Bone marrow (tissue), 2 donors: ENCODE measurements at regions not wholly inside any gene's neighbourhood (a gene's known extent, or its start where the extent isn't known, plus 50 kb on each side); places are given as distances from the start of the nearest gene placed in this dataset.
"Not testable (repeated sequence)": the region's sequence is repeated elsewhere in the genome, so short reads cannot be mapped to it uniquely, and the experiment has no call there.

Source experiments
- DNase-seq, 2 donors: peaks; one replicate each; lab custom pipeline; 2025; lab: John Stamatoyannopoulos, UW

DNA sequence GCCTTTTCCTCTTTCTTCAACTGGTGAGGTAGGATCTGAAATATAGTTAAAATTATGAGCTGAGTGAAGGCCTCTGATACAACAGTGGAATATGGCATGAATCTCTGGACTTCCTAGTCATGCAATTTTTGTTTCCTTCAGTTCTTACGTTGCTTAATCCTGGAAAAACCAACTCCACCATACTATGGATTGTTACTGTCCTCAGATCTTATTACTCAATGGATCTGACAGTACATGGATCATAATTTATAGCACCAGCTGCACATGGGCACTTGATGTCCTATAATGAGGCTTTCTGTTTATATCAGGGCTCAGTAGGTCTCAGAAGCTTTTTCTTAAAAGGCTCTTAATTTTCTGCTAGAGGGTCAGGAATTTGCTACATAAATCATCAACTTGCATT, 1341.0 kb upstream of the EYS start:
- DNase-seq: no peak

DNA sequence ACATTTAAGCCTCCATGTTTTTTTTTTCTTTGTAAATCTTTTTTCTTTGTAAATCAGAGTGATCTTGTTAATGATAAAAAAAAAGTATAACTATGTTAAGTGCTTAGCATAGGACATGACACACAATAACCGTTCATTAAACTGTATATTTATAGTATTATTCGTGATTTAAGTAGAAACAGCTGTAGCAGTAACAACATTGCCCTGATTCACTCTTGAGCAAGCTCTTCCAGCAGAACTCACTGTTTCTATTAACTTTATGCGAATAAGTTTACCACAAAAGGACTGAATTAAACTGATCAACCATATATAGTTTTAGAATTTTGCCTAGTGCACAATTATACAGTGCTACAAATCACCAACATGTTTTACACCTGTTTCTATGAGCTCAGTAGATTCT, 1338.0 kb upstream of the EYS start:
- DNase-seq: no peak

DNA sequence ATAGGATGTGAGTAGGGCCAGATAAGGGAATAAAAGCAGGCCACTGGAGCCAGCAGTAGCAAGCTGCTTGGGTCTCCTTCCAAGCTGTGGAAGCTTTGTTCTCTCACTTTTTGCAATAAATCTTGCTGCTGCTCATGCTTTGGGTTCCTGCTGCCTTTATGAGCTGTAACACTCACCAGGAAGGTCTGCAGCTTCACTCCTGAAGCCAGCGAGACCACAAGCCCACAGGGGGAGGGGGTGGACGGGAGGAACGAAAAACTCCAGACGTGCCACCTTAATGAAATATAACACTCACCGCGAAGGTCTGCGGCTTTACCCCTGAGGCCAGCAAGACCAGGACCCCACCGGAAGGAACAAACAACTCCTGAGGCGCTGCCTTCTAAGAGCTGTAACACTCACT, 1324.4 kb upstream of the EYS start:
- DNase-seq: no peak

DNA sequence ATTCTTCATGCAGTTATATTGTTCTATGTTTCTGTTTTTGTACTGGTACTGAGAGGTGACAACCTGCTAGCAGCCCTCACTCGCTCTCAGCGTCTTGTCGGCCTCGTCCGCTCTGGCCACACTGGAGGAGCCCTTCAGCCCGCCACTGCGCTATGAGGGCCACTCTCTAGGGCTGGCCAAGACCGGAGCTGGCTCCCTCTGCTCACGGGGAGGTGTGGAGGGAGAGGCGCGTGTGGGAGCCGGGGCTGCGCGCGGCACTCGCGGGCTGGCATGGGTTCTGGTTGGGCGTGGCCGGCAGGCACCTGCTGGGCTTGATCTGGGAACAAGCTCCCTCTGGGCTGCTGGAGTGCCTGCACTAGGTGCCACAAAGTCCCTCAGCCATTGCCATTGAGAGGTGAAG, 1323.8 kb upstream of the EYS start:
- no peak for DNase-seq

DNA sequence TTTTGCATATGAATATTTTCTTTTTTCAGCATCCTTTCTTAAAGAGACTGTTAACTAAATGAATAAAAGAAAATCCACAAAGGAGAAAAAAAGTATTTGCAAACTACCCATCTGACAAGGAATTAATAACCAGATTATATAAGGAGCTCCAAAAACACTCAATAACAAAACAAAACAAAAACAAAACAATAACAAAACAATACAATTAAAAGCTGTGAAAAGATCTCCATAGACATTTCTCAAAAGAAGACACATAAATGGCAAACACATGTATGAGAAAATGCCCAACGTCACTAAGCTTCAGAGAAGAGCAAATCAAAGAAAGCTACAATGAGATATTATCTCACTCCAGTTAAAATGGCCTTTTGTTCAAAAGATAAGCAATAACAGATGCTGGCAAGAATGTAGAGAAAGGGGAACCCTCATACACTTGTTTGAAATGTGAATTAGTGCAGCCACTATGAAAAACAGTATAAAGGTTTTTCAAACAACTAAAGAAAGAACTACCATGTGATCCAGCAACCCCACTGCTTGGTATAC, 1310.0 kb upstream of the EYS start:
- no peak for DNase-seq

DNA sequence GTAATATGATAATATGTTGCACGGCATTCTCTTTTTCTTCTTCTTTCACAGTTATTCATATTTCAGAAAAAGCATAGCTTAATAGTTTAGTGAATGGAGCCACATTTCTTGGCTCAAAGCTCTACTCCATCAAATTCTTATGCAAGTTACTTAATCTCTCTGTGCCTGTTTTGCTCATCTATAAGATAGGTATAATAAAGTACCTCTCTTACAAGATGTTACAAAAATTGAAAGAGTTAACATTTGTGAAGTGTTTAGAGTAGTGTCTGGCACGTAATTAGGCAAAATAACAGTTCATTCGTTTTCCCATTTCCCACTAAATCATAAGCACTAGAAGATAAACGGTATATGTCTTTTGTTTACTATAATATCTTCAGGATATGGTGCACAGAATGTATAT, 1304.4 kb upstream of the EYS start:
- DNase-seq: no peak

DNA sequence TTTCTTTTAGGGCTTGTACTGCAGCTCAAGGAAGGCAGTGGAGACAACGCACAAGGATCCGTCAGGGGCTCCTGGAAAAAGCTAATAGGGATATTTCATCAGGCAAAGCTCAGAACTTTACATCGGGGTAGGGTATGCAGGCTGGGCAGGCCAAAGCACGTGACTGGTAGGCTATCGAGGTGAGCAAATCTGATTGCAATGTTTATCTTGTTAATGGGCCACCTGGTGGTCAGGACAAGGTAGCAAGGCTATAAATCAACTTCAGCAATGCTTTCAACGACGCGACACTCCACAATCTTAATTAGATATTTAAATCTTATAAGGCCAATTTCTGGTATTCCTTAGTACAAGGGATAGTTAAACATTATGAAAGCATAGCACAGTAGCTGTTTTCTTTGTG, 1302.8 kb upstream of the EYS start:
- DNase-seq: no peak

DNA sequence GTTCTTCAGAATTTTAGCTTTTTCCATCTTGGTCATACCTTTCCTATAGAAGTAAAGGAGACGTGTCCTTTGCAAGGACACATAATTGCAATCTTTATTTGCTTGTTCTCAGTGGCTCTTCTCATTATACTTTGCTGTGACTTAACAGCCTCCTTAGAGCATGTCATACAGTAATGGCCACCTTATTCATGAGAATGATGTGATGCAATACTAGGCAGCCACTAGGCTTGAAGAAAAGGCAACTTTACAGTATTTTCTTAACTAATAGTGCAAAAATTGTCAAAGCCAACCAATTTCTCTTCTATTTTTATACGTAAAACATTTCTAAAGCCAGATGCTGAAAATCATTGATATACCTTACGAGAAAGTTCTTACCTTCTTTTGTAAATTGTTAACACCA, 1296.8 kb upstream of the EYS start:
- DNase-seq: no peak

DNA sequence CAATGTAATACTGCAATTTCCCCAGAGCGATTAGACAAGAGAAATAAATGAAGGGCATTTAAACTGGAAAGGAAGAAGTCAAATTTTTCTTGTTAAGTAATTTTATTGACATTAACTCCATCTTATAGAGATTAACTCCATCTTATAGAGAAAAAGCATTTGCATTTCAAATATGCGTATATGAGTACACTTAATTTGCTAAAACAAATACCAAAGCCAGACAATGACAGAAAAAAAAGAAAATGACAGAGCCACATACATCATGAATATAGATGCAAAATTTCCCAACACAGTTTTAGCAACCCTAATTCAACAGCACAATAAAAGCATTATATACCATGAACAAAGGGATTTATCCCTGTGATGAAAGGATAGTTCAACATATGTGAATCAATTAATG, 1293.1 kb upstream of the EYS start:
- DNase-seq: no peak

DNA sequence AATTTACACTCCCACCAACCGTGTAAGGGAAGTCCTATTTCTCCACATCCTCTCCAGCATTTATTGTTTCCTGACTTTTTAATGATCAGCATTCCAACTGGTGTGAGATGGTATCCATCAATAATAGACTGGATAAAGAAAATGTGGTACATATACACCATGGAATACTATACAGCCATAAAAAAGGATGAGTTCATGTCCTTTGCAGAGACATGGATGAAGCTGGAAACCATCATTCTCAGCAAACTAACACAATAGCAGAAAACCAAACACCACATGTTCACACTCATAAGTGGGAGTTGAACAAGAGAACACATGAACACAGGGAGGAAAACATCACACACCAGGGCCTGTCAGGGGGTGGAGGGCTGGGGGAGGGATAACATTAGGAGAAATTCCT, 1290.6 kb upstream of the EYS start:
- not testable (repeated sequence) for DNase-seq

DNA sequence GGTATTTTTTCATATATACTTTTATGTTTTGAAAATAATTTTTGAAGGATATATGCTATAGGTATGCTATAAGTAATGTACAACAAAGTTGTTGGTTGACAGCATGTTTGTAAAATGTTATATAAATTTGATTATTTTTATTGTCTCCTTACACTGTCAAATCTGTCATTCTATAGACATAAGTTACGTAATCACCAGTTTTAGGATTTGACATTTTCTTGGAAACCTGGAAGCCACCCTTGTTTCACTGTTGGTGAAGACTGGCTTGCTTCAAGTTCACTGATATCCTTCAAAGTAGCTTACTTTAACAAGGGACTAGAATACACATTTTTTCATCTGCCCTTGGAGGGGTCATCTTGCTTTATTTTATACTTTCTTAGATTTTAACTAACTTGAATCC, 1288.6 kb upstream of the EYS start:
- DNase-seq: no peak

DNA sequence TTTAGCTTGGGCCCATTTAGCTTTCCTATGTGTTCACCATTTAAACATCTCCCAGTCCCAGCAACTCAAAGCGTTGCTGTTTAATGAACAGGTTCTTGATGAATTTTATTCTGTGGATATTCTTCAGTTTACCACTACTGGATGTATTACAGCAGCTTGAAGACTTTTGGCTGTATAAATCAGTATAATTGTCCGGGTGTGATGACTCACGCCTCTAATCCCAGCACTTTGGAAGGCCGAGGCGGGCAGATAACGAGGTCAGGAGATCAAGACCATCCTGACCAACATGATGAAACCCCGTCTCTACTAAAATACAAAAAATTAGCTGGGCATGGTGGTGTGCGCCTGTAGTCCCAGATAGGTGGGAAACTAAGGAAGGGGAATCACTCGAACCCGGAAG, 1286.7 kb upstream of the EYS start:
- DNase-seq: not testable (repeated sequence)

DNA sequence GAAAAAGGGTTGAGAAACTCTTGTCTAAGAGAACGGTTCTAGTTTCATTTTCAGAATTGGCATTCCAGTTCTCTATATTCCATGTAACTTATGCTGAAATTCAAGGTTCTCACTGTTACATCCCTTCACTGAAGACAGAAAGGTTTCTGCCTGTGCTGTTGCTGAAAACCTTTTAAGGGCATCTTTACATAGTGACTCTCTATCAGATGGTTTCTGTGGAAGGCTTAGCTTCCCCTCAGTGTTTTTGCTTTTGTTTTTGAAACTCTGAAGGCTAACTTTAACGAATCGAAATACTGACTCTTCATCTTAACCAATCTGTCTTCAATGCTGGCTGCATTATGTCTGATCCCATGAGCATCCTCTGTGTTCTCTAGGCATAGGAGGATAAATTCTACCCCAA, 1286.2 kb upstream of the EYS start:
- DNase-seq: no peak

DNA sequence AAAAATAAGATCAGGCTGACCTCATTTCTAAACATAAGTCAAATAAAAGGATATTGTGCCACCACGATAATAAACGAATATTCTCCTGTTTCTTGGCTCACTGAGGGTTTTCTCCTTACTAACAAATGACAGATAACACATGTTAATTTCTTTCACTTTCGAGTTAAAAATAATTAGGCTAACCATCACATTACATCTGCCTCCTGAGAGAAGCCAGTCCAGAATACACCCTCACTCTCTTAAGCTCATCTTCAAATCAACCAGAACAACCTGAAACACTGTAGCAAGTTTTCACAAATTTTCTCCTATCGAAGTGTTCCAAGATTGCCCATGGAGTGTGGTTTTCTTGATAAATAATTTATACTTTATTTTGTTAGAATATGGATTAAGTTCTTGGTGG, 1285.6 kb upstream of the EYS start:
- no peak for DNase-seq

DNA sequence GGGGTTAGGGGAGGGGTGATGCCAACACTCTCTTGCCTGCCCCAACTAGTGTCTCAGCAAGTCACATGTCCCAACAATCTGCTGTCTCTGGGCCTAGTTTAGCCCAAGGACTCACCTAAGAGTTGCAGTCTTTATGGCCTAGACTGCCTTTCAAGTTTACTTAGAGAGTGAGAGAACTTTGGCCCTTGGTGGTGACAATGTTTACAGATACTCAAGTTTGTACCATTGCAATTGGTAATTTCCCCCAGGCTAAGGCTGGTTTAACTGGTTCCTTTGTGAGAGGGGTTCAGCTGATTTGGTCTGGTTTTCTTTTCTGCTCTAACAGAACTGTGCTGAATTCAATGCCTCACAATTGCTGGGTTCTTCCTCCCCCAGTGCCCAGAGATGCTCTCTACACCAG, 1279.9 kb upstream of the EYS start:
- no peak for DNase-seq

DNA sequence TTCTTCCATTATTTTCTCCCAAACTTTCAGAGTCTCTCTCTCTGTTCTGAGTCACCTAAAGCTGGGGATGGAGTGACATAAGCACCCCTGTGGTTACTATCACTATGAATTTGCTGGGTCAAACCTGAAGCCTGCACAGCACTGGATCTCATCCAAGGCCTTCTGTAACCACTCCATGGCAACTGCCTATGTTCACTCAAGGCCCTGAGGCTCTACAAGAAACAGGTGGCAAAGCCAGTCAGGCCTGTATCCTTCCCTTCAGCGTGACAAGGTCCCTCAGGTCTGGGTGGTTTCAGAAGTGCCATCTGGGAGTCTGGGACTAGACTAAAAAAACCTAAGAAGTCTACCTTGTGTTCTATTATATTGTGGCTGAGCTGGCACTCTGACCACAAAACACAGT, 1278.8 kb upstream of the EYS start:
- DNase-seq: no peak

DNA sequence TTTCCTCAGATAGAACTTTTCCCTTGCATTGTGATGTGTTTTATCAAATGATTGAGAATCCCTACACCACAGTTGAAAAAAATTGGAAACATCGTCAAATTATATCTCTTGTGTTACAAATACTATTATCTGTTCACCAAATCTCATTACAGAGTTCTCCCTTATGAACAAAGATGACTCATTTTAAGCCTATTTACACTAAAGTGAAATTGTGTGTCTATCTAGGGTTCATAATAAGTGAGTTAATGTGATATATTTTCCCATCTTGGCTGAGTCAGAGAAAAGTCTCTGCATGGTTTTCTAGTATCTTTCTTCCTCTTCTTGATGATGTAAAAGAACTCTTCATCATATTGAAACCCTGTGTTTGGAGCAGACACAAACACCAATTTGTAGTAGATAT, 1263.3 kb upstream of the EYS start:
- DNase-seq: no peak

DNA sequence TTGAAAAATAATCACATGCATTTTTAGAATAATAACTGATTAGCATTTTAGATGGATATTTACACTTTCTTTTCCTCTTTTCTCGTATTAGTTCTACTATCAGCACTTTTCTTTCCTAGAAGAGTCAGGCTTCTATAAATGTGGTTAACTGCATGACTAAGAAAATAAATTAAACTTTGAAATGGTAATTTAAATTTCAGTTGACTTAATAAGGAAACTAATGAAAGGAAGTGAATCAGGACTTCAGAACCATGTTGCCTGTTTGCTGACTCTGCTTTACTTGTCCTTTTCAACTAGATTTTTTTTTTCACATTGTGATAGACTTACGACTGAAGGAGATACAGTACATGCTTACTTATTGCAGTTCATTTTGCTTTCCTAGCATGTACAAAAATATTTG, 1258.2 kb upstream of the EYS start:
- DNase-seq: no peak

DNA sequence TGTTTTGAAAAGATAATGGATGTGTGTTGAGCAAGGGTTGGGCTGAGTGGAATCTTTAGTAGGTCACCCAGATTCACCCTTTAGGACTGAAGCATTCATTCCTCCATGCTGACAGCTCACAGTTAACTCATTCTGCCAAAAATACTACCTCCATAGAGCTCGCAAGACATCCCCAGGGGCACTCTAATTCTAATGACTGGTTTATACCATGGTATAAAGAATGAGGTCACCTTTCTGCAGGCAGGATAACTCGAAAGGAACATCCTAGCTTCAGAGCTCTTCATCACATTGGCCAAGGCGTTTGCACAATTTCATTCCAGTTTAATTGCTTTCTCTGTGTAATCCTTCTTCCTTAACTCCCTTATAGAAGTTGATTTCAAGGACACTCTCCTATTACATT, 1257.2 kb upstream of the EYS start:
- no peak for DNase-seq

DNA sequence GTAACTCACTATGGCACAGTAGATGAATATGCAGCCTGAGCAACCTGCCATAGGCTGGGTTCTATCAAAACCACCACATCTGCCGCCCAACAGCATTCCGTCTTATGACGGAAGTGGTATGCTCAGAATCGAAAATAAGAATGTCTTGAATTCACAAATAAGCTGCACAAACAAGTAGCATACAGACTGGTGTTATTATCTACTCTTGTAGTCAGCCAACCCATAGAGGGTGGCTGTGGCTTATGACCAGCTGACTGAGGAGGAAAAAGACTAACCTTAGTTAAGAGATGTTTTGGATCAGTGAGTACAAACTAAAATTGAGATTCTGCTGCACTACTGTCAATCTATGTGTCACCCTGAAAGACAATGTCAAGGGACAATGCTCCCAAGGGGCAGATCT, 1255.1 kb upstream of the EYS start:
- no peak for DNase-seq

DNA sequence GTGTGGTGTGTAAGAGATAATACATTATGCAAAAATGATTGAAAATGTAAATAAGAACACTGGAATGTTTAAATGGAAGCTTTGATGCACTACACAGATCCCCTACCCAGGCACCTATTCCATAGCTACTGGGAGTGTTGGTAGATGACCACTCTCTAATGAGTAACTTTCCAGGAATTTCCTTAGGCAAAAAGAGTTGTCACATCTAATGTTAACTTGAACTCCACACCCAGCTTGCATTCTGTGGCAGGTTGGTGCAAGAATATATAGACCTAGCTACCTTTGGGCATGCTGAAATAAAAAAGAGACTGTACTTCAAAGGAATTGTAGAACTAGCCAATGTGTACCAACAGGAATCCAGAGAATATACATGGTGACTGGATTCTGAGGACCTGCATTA, 1254.2 kb upstream of the EYS start:
- no peak for DNase-seq

DNA sequence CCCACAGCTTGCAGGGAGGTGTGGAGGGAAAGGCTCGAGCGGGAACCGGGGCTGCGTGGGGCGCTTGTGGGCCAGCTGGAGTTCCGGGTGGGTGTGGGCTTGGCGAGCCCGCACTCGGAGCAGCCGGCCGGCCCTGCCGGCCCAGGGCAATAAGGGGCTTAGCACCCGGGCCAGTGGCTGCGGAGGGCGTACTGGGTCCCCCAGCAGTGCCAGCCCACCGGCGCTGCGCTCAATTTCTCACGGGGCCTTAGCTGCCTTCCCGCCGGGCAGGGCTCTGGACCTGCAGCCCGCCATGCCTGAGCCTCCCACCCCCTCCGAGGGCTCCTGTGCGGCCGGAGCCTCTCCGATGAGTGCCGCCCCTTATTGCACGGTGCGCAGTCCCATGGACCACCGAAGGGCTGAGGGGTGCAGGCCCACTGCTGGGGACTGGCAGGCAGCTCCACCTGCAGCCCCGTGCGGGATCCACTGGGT, 1242.2 kb upstream of the EYS start:
- no peak for DNase-seq

DNA sequence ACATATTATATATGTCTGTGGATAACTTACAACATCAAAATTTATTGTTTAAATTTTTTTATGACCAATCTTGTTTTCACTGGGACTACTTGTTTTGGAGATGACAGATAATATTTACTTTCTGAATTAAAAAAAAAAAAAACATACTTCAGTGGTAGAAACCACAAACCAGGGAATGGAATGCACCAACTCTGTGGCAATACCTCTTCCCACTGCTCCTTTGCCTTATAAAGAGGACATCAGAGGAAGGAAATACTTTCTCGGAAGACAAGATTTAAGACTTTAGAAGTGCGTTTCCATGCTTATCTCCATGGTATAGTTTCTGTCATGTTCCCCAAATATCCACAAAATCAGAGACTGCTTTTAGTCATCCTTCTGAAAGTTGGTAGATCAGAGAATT, 1241.1 kb upstream of the EYS start:
- DNase-seq: no peak

DNA sequence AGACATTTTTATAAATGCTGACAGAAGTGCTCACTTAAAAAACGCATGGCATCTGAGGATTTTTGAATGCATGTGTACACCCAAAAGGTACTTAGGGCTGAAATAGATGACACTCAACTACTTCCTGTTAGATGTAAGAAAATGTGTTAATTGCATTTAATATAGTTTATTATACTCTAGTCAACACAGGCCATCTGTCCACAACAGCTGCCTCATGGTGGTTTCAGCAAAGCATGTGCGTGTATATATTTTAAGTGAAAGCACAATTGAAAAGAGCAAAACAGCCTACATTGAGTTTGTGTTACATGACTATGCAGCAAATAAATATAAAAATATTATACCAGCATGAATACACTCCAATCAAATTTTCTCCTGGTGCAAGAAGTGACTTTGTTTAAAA, 1233.0 kb upstream of the EYS start:
- DNase-seq: no peak

DNA sequence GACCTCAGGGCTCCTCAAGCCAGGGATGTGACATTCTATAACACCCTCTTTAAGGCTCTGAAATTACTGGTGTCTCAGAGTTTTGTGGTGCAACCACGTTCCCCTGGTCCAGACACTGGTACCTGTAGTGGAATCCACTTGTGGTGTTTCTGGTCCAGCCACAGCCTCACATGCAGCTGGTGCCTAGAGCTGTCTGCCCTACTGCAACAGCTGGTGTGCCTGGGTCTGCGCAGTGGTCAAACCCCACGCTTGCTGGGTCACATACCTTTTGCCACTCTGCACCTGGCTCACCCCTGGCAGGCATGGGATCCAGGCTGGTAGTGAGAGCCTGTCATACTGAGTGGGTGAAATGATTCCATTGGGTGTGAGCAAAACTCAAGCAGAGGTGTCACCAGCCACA, 1230.2 kb upstream of the EYS start:
- no peak for DNase-seq
